Stimulated activated naive CD8-positive, alpha-beta T cell treated with anti-CD3 and anti-CD28 coated beads, Interleukin-15, Interleukin-2, amounts not matched to agents 100 ng/mL and 50 ng/mL, for 24 hours (primary cell): ENCODE measurements at regions not wholly inside any gene's neighbourhood (a gene's known extent, or its start where the extent isn't known, plus 50 kb on each side); places are given as distances from the start of the nearest gene placed in this dataset.

Source experiments
- H3K27ac Mint-ChIP-seq: one replicate; pipeline ENCODE4 v1.8.0; 2021; ENCODE audit warnings: mild to moderate bottlenecking, mixed read lengths
- H3K27me3 Mint-ChIP-seq: one replicate; pipeline ENCODE4 v1.8.0; 2021; ENCODE audit warnings: mixed read lengths
- H3K36me3 Mint-ChIP-seq: one replicate; pipeline ENCODE4 v1.8.0; 2021; ENCODE audit warnings: low read depth, mixed read lengths
- H3K4me1 Mint-ChIP-seq: one replicate; pipeline ENCODE4 v1.8.0; 2021; ENCODE audit warnings: low read depth, mixed read lengths
- H3K4me3 Mint-ChIP-seq: one replicate; pipeline ENCODE4 v1.8.0; 2021; ENCODE audit warnings: mild to moderate bottlenecking, mixed read lengths
- H3K9me3 Mint-ChIP-seq: one replicate; pipeline ENCODE4 v1.8.0; 2021; ENCODE audit warnings: mixed read lengths

DNA sequence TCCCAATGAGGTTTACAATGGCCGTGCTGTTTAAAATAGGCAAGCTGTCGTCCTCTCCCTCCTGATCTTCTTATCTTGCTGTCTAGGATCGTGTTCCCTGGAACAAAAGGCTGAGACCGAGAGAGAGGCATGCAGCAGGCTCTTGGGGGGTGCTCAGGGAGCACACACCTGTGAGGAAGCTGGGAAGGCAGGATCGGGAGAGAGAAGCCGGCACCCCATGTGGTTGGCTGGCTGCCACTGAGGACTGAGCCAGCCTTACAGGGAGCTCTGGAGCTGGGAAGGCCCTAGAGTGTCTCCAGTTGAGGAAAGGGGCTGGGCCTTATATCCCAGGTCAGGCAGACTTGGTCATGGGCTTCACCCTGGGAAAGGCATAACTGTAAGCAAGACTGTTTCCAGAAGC lies 184.2 kb downstream of the LY86 start:
- Mint-ChIP-seq H3K4me3 (no peak overlapping the region), H3K27ac (no peak overlapping the region), H3K9me3 (peaks cover 5% of the 10 kb centered on the region), H3K27me3 (peaks cover 10% of the 10 kb centered on the region), H3K36me3 (no peaks in the 10 kb centered on the region), H3K4me1 (no peaks in the 10 kb centered on the region)

DNA sequence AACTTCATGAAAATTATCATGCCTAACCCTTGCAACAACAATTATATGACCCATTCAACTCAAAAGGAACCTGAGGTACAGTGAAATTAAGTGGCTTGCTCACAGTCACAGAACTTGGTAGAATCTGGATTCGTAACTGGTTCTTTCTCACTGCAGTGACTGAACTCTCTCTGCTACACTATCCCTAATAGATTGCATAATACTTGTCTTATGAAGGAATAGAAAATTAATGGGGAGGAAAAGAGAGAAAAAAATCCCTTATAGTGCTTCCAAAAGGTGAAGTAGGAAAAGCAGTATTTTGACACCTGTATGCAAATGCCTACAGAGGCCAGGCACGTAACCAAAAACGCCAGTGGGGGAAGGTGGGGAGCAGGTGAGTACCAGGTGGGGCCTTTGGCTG lies 186.6 kb downstream of the LY86 start:
- Mint-ChIP-seq H3K27me3 (peaks cover 14% of the 10 kb centered on the region), H3K36me3 (no peaks in the 10 kb centered on the region), H3K4me3 (no peak overlapping the region), H3K9me3 (peaks cover 5% of the 10 kb centered on the region), H3K4me1 (no peaks in the 10 kb centered on the region), H3K27ac (no peak overlapping the region)

DNA sequence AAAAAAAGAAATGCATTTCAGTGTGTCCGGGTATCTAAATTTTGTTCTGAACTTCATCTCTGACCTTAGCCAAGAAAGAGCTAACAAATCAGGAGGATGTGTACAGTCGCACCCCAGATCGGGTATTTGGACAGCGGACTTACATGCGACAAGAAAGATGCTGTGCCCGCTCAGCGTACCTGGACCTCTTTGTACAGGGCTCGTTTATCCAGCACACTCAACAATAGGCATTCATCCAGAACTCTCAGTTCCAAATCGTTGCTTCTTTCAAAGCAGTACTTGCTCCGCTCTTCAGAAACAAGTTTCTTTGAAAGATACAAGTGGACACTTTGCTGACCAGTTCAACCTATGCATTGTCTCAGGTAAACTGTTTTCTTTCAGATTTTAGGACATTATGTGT lies 191.7 kb downstream of the LY86 start:
- Mint-ChIP-seq H3K27me3 (peaks cover 13% of the 10 kb centered on the region), H3K4me1 (no peaks in the 10 kb centered on the region), H3K4me3 (no peak overlapping the region), H3K36me3 (no peaks in the 10 kb centered on the region), H3K9me3 (peaks cover 5% of the 10 kb centered on the region), H3K27ac (no peak overlapping the region)

DNA sequence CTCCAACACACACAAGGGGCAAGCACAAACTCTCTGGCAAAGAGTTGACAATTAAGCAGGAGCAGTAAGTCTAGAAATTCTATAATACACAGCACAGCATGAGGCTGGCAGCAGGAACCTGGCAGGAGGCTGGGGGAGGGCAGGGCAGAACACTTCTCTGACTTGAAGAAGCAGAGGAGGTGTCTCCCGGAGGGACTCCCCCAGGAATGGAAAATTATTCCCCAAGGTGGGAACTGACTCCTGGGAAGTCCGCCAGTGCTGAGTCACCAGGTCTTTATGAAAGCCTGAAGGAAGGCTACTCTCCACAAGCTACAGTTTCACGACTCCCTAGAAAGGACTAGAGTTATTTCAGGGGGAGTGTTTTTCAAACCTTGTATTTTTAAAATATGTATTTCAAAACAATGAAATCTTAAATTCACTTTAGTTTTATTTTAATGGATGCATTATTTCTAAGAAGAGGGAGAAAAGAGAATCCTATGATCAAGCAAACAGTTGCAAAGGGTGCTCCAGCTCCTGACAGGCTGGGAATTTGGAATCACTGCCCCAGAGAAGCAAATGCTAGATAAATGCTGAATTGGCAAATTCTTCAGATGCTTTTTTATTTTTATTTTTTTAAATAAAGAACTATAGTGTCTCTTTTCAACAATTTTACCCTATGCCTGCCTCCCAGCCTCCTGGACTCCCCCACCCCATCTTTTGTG lies 192.8 kb downstream of the LY86 start:
- no peak overlapping the region for H3K27ac Mint-ChIP-seq
- H3K4me3 Mint-ChIP-seq: no peak overlapping the region
- no peaks in the 10 kb centered on the region for H3K4me1 Mint-ChIP-seq
- no peaks in the 10 kb centered on the region for H3K36me3 Mint-ChIP-seq
- H3K27me3 Mint-ChIP-seq: peaks cover 13% of the 10 kb centered on the region
- peaks cover 5% of the 10 kb centered on the region for H3K9me3 Mint-ChIP-seq

DNA sequence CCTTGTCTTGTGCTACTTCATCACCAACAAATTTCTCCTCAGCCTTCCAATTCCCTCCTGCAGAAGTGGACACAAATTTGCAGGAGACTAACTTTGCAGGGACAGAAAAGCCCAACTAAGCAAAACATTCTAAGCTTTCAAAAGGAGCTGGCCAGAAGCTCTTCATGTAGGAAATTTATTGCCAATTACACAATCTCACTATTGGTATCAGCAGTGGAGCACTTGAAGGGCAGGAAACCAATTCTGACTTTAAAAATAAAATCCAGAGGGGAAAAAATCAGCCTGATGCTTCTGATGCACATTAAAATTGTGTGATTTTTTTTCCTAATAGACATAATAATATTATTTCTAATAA lies 193.3 kb downstream of the LY86 start:
- peaks cover 11% of the 10 kb centered on the region for H3K27me3 Mint-ChIP-seq
- H3K4me3 Mint-ChIP-seq: no peak overlapping the region
- H3K27ac Mint-ChIP-seq: no peak overlapping the region
- H3K9me3 Mint-ChIP-seq: peaks cover 2% of the 10 kb centered on the region
- H3K36me3 Mint-ChIP-seq: no peaks in the 10 kb centered on the region
- H3K4me1 Mint-ChIP-seq: no peaks in the 10 kb centered on the region

DNA sequence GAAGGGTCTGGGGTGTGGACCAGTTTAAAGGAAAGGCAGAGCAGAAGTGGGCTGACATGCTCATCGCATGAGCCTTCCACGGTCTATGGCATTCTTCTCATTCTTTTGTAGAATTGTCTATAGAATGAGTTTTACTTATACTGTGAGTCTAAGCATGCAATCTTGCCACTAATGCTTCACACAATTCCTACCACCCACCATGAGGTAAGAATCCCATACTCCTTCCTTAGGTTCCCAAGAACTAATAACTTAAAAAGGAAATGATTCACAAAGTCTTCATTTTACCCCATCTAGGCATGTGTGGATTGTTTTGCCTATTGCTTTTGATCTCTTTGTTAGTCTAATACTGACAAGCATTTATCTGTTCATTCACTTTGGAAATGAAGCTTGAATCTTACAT lies 195.2 kb downstream of the LY86 start:
- Mint-ChIP-seq H3K27me3 (peaks cover 9% of the 10 kb centered on the region), H3K27ac (no peak overlapping the region), H3K4me3 (no peak overlapping the region), H3K4me1 (no peaks in the 10 kb centered on the region), H3K9me3 (no peaks in the 10 kb centered on the region), H3K36me3 (no peaks in the 10 kb centered on the region)

DNA sequence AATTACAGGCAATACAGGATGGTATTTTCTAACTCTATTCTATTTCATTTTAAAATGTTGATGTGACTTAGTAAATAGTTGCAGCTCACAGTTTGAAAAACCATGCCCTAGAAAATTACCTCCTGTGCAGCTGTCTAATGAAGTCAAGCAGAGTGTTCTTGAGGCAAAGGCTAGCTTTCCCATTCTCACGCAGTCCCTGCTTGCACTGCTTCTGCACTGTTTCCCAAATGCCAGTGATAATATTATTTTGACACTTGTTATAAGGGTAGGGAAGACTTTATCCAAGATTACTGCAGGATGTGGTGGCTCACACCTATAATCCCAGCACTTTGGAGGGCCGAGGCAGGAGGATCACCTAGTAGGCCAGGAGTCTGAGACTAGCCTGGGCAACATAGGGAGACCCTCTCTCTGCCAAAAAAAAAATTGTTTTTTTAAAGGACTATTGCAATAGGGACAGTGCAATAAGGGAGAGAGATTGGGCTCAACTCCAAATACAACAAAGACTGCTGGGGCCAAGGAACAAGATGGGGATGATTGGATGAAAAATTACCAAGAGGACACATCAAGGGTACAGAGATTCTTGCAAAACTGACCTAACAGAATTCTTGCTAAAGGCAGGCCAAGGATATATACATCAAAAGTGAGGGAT lies 196.1 kb downstream of the LY86 start:
- Mint-ChIP-seq H3K9me3 (no peaks in the 10 kb centered on the region), H3K27me3 (peaks cover 4% of the 10 kb centered on the region), H3K36me3 (no peaks in the 10 kb centered on the region), H3K4me3 (no peak overlapping the region), H3K27ac (no peak overlapping the region), H3K4me1 (no peaks in the 10 kb centered on the region)

DNA sequence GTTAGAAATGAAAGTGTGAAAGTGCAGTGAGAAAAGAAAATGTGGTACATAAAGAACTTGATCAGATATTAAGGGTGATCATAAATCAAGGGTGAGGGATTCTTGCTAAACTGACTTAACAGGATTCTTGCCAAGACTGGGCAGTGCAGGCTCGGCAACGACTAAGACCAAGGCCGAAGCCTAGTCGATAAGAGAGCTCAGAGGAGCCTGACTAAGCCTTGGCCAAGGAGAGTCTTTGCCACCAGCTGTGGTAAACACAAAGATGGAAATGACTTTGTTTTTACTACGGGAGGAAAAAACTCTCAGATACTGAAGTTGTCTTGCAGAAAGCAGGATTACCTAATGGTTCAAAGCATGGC lies 196.6 kb downstream of the LY86 start:
- Mint-ChIP-seq H3K27me3 (peaks cover 4% of the 10 kb centered on the region), H3K4me1 (no peaks in the 10 kb centered on the region), H3K36me3 (no peaks in the 10 kb centered on the region), H3K4me3 (no peak overlapping the region), H3K27ac (no peak overlapping the region), H3K9me3 (no peaks in the 10 kb centered on the region)

DNA sequence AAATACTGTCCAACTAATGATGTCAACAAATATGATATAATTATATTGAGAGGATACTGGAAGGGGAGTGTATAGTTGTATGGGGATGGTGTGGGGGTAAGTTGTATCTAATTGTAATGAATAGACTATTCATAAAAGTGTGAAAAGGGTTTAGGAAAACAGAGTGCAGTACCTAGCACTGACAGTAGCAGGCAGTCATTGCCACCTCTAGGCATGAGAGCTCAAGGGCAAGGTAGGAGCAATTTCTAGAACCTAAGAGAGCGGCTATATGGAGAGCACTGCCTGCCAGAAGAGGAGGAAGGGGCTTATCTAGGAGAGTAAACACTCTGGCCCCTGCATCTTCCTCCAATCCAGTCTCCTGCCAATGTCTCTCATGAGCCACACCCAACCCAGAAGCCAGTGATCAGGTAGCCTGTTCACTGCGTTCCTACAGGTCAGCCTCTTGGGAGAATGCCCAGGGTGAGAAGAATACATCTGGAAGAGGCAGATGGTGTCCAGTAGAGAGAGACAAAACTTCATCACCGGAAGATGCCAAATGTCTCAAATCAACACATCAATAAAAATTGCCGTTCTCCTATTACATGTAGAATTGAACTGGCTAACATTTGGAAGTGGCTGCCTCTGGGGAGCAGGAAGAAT lies 200.0 kb downstream of the LY86 start:
- no peaks in the 10 kb centered on the region for H3K36me3 Mint-ChIP-seq
- no peaks in the 10 kb centered on the region for H3K27me3 Mint-ChIP-seq
- H3K9me3 Mint-ChIP-seq: no peaks in the 10 kb centered on the region
- peaks cover 6% of the 10 kb centered on the region for H3K4me1 Mint-ChIP-seq
- H3K4me3 Mint-ChIP-seq: no peak overlapping the region
- no peak overlapping the region for H3K27ac Mint-ChIP-seq

DNA sequence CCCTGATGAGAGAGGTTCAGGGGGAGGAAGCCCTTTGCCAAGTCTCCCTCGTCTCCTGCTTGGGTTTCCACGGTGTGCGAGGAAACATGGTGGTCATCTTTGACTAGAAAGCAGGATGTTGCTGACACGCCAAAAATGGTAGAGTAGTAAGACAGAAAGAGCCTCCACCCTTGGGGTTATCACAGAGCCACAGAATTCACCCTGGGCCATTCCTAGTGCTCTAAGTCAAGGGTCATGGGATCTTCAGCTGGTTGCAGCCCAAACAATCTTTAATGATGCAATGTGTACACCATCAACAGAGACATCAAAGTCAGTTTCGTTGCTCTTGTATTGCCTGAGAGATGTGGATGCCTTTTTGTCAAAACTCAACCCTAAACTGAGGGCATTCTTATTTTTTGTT lies 201.9 kb downstream of the LY86 start:
- H3K4me3 Mint-ChIP-seq: no peak overlapping the region
- no peaks in the 10 kb centered on the region for H3K36me3 Mint-ChIP-seq
- peaks cover 20% of the 10 kb centered on the region for H3K4me1 Mint-ChIP-seq
- H3K27me3 Mint-ChIP-seq: no peaks in the 10 kb centered on the region
- no peaks in the 10 kb centered on the region for H3K9me3 Mint-ChIP-seq
- H3K27ac Mint-ChIP-seq: no peak overlapping the region

DNA sequence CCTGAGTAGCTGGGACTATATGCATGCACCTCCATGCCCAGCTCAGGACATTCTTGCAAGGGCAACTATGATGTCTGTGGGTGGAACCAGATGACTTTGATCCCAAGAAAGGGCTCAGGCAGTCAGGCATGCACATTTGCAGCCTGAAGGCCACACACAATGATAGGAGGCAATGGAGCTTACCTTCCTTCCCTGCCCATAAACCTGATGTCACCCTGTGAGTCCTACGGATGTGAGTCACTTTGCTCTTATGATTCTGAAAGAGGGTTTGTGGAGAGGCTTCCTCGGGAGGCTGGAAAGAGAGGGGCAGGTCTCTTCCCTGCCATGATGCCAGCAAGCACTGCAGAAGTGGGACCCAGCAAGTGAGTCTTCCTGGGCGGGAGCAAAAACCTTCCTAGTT lies 202.4 kb downstream of the LY86 start:
- Mint-ChIP-seq H3K27me3 (peaks cover 3% of the 10 kb centered on the region), H3K36me3 (no peaks in the 10 kb centered on the region), H3K27ac (no peak overlapping the region)

DNA sequence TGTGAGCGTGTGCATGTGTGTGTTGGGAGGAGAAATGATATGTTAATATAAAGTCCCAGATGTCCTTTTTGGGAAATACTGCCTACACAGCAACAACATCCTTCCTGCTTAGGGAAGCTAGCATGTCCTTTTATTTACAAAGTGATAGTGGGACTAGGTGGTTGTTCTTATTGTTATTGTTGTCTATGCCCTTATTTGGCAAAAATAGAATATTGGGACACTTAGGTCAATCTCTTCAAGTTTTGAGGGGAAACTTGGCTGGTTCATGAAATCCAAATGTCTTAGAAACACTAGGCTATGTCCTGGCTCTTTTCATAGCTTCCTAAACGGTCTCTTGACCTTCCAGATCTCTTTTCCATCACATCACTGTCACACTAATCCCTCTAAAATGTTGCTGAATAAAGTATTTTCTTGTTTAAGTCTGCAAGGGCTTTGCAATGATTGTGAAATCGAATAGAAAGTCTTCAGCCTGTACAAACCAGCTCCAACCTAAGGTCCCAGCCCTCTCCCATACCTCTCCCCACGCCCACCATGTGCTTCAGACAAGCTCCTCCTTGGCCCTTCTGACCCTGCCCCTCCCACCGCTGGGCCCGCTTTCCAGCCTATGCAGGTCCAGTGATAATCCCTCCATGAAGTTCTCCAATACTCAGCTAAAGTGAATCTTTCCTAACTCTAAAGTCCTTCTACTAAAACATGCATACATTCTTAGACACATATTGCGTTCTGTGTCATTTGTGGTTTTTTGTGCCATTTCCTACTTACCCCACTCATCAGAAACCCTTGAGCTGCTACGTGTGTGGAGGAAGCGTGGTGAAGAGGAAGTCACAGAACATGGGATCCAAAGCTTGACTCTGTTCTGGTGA lies 205.1 kb downstream of the LY86 start:
- H3K36me3 Mint-ChIP-seq: no peaks in the 10 kb centered on the region
- no peak overlapping the region for H3K27ac Mint-ChIP-seq
- peaks cover 30% of the 10 kb centered on the region for H3K4me1 Mint-ChIP-seq
- H3K9me3 Mint-ChIP-seq: no peaks in the 10 kb centered on the region
- H3K27me3 Mint-ChIP-seq: peaks cover 13% of the 10 kb centered on the region
- H3K4me3 Mint-ChIP-seq: no peak overlapping the region

More for the DNA sequence above, 202.4 kb downstream of the LY86 start:
- Mint-ChIP-seq H3K4me1 (peaks cover 20% of the 10 kb centered on the region), H3K9me3 (no peaks in the 10 kb centered on the region), H3K4me3 (no peak overlapping the region)

DNA sequence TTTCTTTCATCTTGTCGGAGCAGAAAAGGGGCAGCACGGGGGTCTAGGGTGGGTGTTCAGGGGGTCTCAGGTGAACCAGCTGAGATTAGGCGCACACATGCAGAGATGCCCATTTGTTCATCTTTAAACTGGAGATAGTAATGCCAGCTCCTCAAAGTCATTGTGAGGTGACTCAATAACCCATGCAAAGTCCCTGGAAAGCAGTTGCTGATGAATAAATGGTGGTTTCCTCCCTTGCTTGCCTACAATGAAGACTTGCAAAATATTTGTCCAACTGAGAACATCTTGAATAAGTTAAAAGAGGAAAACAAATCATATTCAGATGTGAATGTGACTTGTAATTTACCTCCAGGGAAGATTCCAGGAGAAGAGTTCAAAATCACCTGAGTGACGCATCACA lies 206.9 kb downstream of the LY86 start:
- H3K9me3 Mint-ChIP-seq: no peaks in the 10 kb centered on the region
- H3K36me3 Mint-ChIP-seq: no peaks in the 10 kb centered on the region
- peaks cover 47% of the 10 kb centered on the region for H3K4me1 Mint-ChIP-seq
- H3K4me3 Mint-ChIP-seq: no peak overlapping the region
- no peak overlapping the region for H3K27ac Mint-ChIP-seq
- H3K27me3 Mint-ChIP-seq: peaks cover 13% of the 10 kb centered on the region

DNA sequence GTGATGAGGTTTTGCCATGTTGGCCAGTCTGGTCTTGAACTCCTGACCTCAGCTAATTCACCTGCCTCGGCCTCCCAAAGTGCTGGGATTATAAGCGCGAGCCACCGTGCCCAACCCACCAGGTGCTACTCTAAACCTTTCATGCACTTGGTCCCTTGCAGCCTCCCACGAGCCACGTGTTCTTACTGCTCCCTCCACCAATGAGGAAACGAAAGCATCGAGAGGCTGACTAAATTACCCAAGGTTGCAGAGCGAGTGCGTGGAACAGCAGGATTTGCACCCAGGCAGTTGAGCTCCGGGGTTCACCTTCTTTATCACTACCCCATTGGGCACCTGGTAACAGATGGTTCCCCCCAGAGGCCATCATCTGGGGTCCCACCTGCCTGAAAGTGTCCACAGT lies 208.3 kb downstream of the LY86 start:
- Mint-ChIP-seq H3K36me3 (no peaks in the 10 kb centered on the region), H3K4me1 (peaks cover 53% of the 10 kb centered on the region), H3K27ac (no peak overlapping the region), H3K9me3 (no peaks in the 10 kb centered on the region), H3K27me3 (peaks cover 13% of the 10 kb centered on the region), H3K4me3 (no peak overlapping the region)

DNA sequence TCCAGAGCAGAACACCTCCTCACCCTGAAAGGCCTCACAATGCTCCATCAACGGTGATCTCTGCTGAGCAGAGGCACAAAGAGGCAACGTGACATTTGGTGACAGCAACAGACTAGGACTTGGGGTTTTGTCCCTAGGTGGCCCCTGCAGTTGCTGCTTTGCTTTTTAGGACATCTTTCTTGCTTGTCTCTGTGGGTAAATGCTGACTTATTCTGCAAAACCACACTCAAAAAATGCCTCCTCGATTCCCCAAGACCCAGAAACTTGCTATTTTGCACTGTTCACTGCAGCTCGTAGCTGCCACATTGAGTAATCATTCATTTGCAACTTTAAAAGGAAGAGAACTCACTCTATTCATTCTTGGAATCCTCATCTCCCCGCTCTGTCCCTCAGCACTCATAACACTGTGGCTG lies 209.9 kb downstream of the LY86 start:
- no peaks in the 10 kb centered on the region for H3K9me3 Mint-ChIP-seq
- peaks cover 13% of the 10 kb centered on the region for H3K27me3 Mint-ChIP-seq
- peak overlapping the region; percentile 32 for H3K27ac Mint-ChIP-seq
- H3K36me3 Mint-ChIP-seq: no peaks in the 10 kb centered on the region
- peak overlapping the region; percentile 39 for H3K4me3 Mint-ChIP-seq
- peaks cover 53% of the 10 kb centered on the region for H3K4me1 Mint-ChIP-seq
